SK-N-SH (cell line): ENCODE measurements at regions not wholly inside any gene's neighbourhood (a gene's known extent, or its start where the extent isn't known, plus 50 kb on each side); places are given as distances from the start of the nearest gene placed in this dataset.

Experiments
- CTCF ChIA-PET: fragments of 300-600, 350-600 bp; formaldehyde crosslinking; extraction: SDS; loops from one replicate; lab custom pipeline; 2021; lab: Yijun Ruan, JAX
- POLR2A ChIA-PET: fragments of 350-600 bp; sonication (Branson Sonifier 250); formaldehyde crosslinking; extraction: SDS; loops from one replicate; lab custom pipeline; 2020; ENCODE audit warnings: antibody characterized with exemption, inconsistent platforms; lab: Yijun Ruan, JAX
- DNase-seq: peaks from one replicate; pipeline ENCODE4 v3.0.0; 2012
- H2AFZ ChIP-seq: fragments of 200-600 bp; sonication (generic); 2 replicates; pipeline ENCODE4 v1.8.1; 2016; ENCODE audit warnings: antibody characterized with exemption, mild to moderate bottlenecking, low read depth
- H3F3A ChIP-seq: fragments of 200-600 bp; sonication (generic); replicated peaks from 2 replicates; pipeline ENCODE3; 2016; ENCODE audit warnings: antibody characterized with exemption, mild to moderate bottlenecking; ENCODE audit not compliant: insufficient read depth
- H3K27ac ChIP-seq, 2 experiments: fragments of 200-500 bp in 1 of 2; fragments of 200-600 bp in 1 of 2; sonication (Bioruptor generic) in 1 of 2; sonication (generic), shearing (Covaris generic) in 1 of 2; 2 replicates each; pipeline versions ENCODE4 v1.5.1 to v1.6.1; 2014 to 2016; ENCODE audit warnings: low read depth in 2 of 2, inconsistent platforms in 1 of 2, low read length in 1 of 2, mild to moderate bottlenecking in 1 of 2, mixed read lengths in 1 of 2
- H3K27me3 ChIP-seq: fragments of 200-600 bp; sonication (generic), shearing (Covaris generic); 2 replicates; pipeline ENCODE4 v1.6.1; 2016; ENCODE audit warnings: mixed run types; ENCODE audit not compliant: insufficient read depth
- H3K36me3 ChIP-seq, 2 experiments: fragments of 200-500 bp in 1 of 2; fragments of 200-600 bp in 1 of 2; sonication (Bioruptor generic) in 1 of 2; sonication (generic) in 1 of 2; replicated peaks in 1 of 2; 2 replicates each; pipeline versions ENCODE3 to v1.5.1; 2014 to 2016; ENCODE audit warnings: low read length in 1 of 2, mild to moderate bottlenecking in 1 of 2; ENCODE audit not compliant: insufficient read depth in 2 of 2, control insufficient read depth in 1 of 2
- H3K4me1 ChIP-seq, 2 experiments: fragments of 200-500 bp in 1 of 2; fragments of 200-600 bp in 1 of 2; sonication (Bioruptor generic) in 1 of 2; sonication (generic), shearing (Covaris generic) in 1 of 2; 2 replicates each; pipeline versions ENCODE4 v1.5.1 to v1.6.1; 2014 to 2016; ENCODE audit warnings: low read depth in 1 of 2, low read length in 1 of 2, mixed run types in 1 of 2; ENCODE audit not compliant: insufficient read depth in 2 of 2, control insufficient read depth in 1 of 2
- H3K4me2 ChIP-seq: fragments of 200-600 bp; sonication (generic), shearing (Covaris generic); 2 replicates; pipeline ENCODE4 v1.6.1; 2017; ENCODE audit warnings: mixed run types
- H3K4me3 ChIP-seq, 2 experiments: fragments of 200-500 bp in 1 of 2; fragments of 200-600 bp in 1 of 2; sonication (Bioruptor generic) in 1 of 2; sonication (generic), shearing (Covaris generic) in 1 of 2; 2 replicates each; pipeline versions ENCODE4 v1.5.1 to v1.8.1; 2014 to 2016; ENCODE audit warnings: low read depth in 2 of 2, inconsistent platforms in 1 of 2, low read length in 1 of 2, mild to moderate bottlenecking in 1 of 2, mixed read lengths in 1 of 2, moderate library complexity in 1 of 2
- H3K79me2 ChIP-seq: fragments of 200-600 bp; sonication (generic); 2 replicates; pipeline ENCODE4 v1.8.1; 2017; ENCODE audit warnings: mild to moderate bottlenecking; ENCODE audit not compliant: insufficient read depth
- H3K9ac ChIP-seq: fragments of 200-600 bp; sonication (generic); 2 replicates; pipeline ENCODE4 v1.6.1; 2017; ENCODE audit warnings: mixed run types
- H3K9me2 ChIP-seq: fragments of 200-600 bp; sonication (generic); 2 replicates; pipeline ENCODE4 v1.6.1; 2017; ENCODE audit warnings: mixed run types
- H3K9me3 ChIP-seq: fragments of 200-600 bp; sonication (generic); 2 replicates; pipeline ENCODE4 v1.6.1; 2017; ENCODE audit warnings: mixed run types, mild to moderate bottlenecking, moderate library complexity
- H4K20me1 ChIP-seq: fragments of 200-600 bp; sonication (generic); 2 replicates; pipeline ENCODE4 v1.6.1; 2017; ENCODE audit warnings: mild to moderate bottlenecking, mixed run types; ENCODE audit not compliant: insufficient read depth
- CHD2 ChIP-seq: fragments of 150-350 bp; IDR thresholded peaks from 2 replicates; pipeline ENCODE4 v1.6.1; 2018; ENCODE audit warnings: low read length; ENCODE audit not compliant: partially characterized antibody
- CTCF ChIP-seq: fragments of 200-600 bp; sonication (generic); IDR thresholded peaks from 2 replicates; pipeline ENCODE4 v1.6.1; 2017; ENCODE audit warnings: antibody characterized with exemption, mild to moderate bottlenecking, moderate library complexity
- ELF1 ChIP-seq: IDR thresholded peaks from 2 replicates; pipeline ENCODE4 v1.4.0; 2012
- EP300 ChIP-seq, 2 experiments: IDR thresholded peaks; 2 replicates each; pipeline versions ENCODE4 v1.4.0 to v1.6.1; 2012; ENCODE audit warnings: borderline replicate concordance in 1 of 2, low read depth in 1 of 2, low read length in 1 of 2
- EZH2phosphoT487 ChIP-seq: fragments of 200-600 bp; sonication (generic); IDR thresholded peaks from 2 replicates; pipeline ENCODE4 v1.6.1; 2017; ENCODE audit warnings: low read depth, mixed run types, mild to moderate bottlenecking, antibody characterized with exemption, moderate library complexity, borderline replicate concordance
- FOSL2 ChIP-seq: IDR thresholded peaks from 2 replicates; pipeline ENCODE4 v1.4.0; 2012; ENCODE audit warnings: low read depth, mild to moderate bottlenecking, moderate library complexity, borderline replicate concordance
- FOXJ3 ChIP-seq: sonication (generic); formaldehyde crosslinking; IDR thresholded peaks from 2 replicates; pipeline ENCODE4 v1.5.1; 2020; ENCODE audit warnings: mild to moderate bottlenecking, missing genetic modification reagents
- GABPA ChIP-seq: IDR thresholded peaks from 2 replicates; pipeline ENCODE4 v1.4.0; 2012; ENCODE audit warnings: low read depth, mild to moderate bottlenecking
- MAX ChIP-seq: IDR thresholded peaks from 2 replicates; pipeline ENCODE4 v1.4.0; 2012; ENCODE audit warnings: low read depth
- NRF1 ChIP-seq: IDR thresholded peaks from 2 replicates; pipeline ENCODE4 v1.6.1; 2012; ENCODE audit warnings: low read depth, mild to moderate bottlenecking, low read length
- POLR2AphosphoS5 ChIP-seq: IDR thresholded peaks from 2 replicates; pipeline ENCODE4 v1.6.1; 2012; ENCODE audit warnings: low read depth, low read length
- RCOR1 ChIP-seq: fragments of 150-350 bp; IDR thresholded peaks from 2 replicates; pipeline ENCODE4 v1.6.1; 2017; ENCODE audit warnings: antibody characterized with exemption, low read length
- RXRA ChIP-seq: IDR thresholded peaks from 2 replicates; pipeline ENCODE4 v1.4.0; 2012; ENCODE audit warnings: low read depth, mild to moderate bottlenecking, borderline replicate concordance
- SIN3A ChIP-seq: IDR thresholded peaks from 2 replicates; pipeline ENCODE4 v1.6.1; 2012; ENCODE audit warnings: low read depth, mild to moderate bottlenecking, low read length, moderate library complexity, borderline replicate concordance
- TAF1 ChIP-seq: IDR thresholded peaks from 2 replicates; pipeline ENCODE4 v1.6.1; 2012; ENCODE audit warnings: low read depth, mild to moderate bottlenecking, low read length, moderate library complexity, borderline replicate concordance
- TCF12 ChIP-seq: IDR thresholded peaks from 2 replicates; pipeline ENCODE4 v1.4.0; 2012
- USF2 ChIP-seq: fragments of 150-350 bp; IDR thresholded peaks from 2 replicates; pipeline ENCODE4 v1.6.1; 2017; ENCODE audit warnings: antibody characterized with exemption, low read length, low read depth, borderline replicate concordance
- YY1 ChIP-seq: IDR thresholded peaks from 2 replicates; pipeline ENCODE4 v1.4.0; 2012; ENCODE audit warnings: low read depth, mild to moderate bottlenecking
- ZBTB33 ChIP-seq: IDR thresholded peaks from 2 replicates; pipeline ENCODE4 v1.4.0; 2012; ENCODE audit warnings: low read depth, borderline replicate concordance
- WGBS: methylation state at CpG from one replicate; pipeline ENCODE4 v1.1.6; 2017; ENCODE audit warnings: low lambda C conversion rate; 5-methylcytosine and 5-hydroxymethylcytosine counted together

- TF ChIP-seq USF2 (no peak), TCF12 (no peak), FOXJ3 (CRISPR knock-in tag) (no peak), ELF1 (no peak), NRF1 (no peak), RCOR1 (no peak)
These were observed 63.3 kb upstream of the VIPR2 start (continued) for GRCh38 chr7:159207951-159208350.

GRCh38 chr7:159207393-159207792 lies 62.7 kb upstream of the VIPR2 start:
- Histone ChIP-seq H4K20me1 (no peaks in the 10 kb centered on the region), H3K4me1 (peaks cover 0 to 10% of the 10 kb centered on the region in 2 experiments; a peak in 1 of 4 replicates), H3F3A (no peaks in the 10 kb centered on the region), H3K9ac (no peak overlapping the region), H3K27ac (no peak overlapping the region), H3K9me3 (0 out of 2 replicates have a peak, but pooled peaks cover 4% of the 10 kb centered on the region), H2AFZ (no peak overlapping the region), H3K79me2 (no peaks in the 10 kb centered on the region), H3K9me2 (no peaks in the 10 kb centered on the region), H3K27me3 (no peaks in the 10 kb centered on the region), H3K4me3 (no peak overlapping the region), H3K36me3 (no peaks in the 10 kb centered on the region), H3K4me2 (no peak overlapping the region)
- TF ChIP-seq ZBTB33 (no peak), POLR2AphosphoS5 (no peak), RCOR1 (no peak), EZH2phosphoT487 (no peak), ELF1 (no peak), GABPA (no peak), FOSL2 (no peak), SIN3A (no peak), MAX (no peak), TAF1 (no peak), RXRA (no peak), CTCF (no peak), TCF12 (no peak), NRF1 (no peak), CHD2 (no peak), YY1 (no peak), EP300 (IDR thresholded peaks at IDR 0.05; ENCODE audit: borderline replicate concordance in 1 of 2, low read depth in 1 of 2, low read length in 1 of 2) (no peak)
- 23% methylated on average over 5 of the region's 5 CpGs for WGBS
- ChIA-PET CTCF (no interaction called here), POLR2A (no interaction called here)
- DNase-seq = no peak
